AG08396 (cell line): ENCODE measurements at regions not wholly inside any gene's neighbourhood (a gene's known extent, or its start where the extent isn't known, plus 50 kb on each side); places are given as distances from the start of the nearest gene placed in this dataset.
"Not testable (repeated sequence)": the region's sequence is repeated elsewhere in the genome, so short reads cannot be mapped to it uniquely, and the experiment has no call there.

Experiments used
- DNase-seq: peaks from one replicate; pipeline ENCODE4 v3.0.0; 2012; ENCODE audit warnings: low spot score, mixed read lengths

- no peak for DNase-seq
Measured at GRCh38 chr2:8144131-8144631, 537.7 kb upstream of the ID2 start.

GRCh38 chr2:8144785-8145184, 537.1 kb upstream of the ID2 start:
- DNase-seq = peak; percentile 29

DNA sequence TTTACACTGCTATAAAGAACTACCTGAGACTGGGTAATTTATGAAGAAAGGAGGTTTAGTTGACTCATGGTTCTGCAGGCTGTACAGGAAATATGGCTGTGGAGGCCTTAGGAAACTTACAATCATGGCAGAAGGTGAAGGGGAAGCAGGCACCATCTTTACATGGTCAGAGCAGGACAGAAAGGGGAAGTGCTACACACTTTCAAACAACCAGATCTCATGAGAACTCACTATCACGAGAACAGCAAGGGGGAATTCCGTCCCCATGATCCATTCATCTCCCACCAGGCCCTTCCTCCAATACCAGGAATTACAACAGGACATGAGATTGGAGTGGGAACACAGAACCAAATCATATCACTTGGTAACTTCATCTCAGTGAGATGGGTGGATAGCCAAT, 536.5 kb upstream of the ID2 start:
- DNase-seq = not testable (repeated sequence)

DNA sequence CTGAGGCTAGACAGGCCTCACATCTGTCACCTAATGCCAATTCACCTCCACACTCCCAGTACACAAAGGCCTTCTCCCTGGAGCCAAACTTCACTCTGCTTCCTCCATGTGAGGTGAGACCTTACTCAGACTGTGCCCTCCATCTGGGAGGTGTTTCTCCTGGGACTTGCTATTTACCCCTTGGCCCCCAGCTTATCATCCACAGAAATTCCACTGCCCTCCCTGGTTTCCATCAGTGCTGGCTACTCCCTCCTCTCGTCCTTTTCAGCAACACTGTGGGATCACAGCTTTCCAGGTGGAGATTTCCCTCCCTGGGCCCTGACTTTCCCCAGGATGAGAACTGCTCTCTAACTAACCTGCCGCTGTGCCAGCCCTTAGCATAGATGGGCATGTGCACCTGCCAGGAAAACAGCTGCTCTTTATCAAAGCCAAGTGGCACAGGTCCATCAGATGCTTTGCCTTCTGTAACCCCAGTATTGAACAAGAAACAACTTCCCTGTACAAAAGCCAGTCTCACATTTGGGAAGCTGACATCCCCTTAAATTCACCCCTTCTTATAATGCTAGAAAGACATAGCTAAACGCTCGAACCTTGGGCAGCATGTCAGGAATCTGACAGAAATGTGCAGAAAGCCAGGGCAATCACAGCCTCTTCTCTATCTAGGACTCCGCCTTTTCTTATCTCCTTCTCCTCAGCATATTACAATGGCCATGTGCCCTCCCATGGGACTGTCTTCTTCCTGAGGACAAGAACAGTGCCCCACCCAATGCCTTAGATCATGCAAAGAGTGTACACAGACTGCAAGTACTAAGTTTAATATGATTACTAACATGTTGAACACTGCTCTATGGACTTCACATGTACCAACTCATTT, 535.5 kb upstream of the ID2 start:
- DNase-seq = no peak

- DNase-seq = peak; percentile 69
Measured at GRCh38 chr2:8148260-8149006, 533.4 kb upstream of the ID2 start.

DNA sequence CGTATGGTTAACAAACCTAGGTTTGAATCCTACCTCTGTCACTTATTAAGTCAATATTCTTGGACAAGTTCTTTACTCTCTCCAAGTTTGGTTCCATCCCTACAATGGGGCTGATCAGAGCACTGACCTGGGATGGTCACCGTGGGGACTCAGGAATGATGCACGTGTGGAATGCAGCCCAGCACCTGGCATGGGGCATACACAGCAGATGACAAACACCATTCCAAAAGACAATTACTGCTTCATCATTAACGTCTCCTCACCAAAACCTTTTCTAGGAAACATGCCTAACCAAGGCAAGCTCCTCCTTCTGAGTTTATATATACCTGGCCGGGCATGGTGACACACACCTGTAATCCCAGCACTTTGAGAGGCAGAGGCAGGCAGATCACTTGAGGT, 532.9 kb upstream of the ID2 start:
- DNase-seq = no peak

DNA sequence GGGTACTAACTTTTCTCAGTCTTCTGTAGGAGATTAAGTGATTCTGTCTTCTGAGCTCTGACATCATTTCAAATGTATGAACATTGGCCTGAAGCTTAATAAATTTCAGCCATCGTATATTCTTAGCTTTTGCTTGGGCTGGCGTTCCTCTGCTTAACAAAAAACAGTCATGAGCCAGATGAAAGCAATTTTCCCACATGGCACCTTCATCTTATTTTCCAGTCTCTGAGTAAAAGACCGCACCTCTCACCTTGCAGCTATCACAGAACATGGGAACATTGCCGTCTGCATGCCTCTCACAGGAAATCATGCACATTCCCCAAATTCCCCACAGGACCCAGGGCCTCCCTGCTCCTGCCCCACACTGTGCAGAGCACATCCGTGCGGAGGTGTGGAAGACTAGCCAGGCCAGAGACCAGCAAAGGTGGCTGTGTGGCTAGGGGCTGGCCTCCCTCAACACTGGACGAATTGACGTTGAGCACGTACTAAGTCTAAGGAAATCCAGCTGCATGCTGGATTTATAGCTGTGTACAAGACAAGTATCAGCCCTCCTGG, 531.8 kb upstream of the ID2 start:
- no peak for DNase-seq

- no peak for DNase-seq
Measured at GRCh38 chr2:8151888-8152287, 530.0 kb upstream of the ID2 start.

DNA sequence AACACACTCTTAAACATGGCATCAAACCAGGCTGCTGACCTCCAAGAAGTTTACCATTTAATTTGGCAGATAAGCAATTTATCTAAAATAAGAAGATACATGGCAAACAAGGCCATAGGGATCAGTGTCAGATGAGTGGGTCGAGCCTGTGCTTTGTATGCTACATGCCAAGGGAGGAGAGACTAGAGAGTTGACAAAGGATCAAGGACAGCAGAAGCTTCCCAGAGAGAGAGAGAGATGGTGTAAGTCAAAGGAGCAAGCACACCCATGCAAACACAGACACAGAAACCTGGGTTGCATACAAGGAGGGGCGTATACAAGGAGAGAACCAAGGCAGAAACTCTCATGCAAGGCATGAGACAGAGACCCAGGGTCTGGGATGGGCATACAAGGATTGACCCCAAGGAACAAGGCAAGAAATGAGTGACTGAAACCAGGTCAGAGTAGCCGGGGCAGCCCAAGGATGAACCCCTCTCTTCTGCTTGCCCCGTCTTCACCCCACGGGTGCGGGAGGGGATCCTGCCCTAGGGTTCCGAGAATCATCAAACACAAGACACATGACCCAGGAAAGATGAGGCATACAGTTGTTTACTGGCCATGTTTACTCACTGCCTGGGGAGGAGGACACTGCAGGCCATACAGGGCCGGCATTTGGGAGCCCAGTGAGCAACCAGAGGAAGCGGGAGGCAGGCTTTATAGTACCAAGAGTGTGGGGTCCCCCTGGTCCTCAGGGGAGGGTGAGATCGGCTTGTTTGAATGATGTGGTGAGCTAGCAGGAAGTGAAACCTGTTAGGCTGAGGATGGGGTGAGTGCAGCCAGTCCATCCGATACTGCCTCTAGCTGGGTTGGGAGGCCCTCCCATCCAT, 529.2 kb upstream of the ID2 start:
- no peak for DNase-seq

DNA sequence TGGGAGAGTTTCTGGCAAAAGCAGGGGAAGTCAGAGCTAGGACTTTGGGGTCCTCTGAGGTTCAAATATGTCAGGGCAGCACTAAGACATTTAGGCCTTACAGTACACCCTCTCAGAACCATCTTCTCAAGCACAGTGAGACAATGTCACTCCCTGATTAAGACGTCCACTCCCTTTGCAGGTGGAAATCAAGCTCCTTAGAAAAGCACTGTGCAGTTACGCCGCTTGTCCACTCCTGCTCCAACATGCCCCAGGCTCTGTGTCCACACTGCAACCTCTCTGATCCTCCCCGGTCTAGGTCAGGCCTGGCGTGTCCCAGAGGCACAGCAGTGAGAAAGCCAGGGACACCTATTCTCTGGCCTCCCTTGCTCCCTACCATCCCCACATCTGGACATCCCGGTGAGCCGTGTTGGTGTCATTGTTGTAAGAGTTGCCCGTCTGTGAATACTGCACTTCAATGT, 528.6 kb upstream of the ID2 start:
- no peak for DNase-seq

- no peak for DNase-seq
Measured at GRCh38 chr2:8154270-8154669, 527.6 kb upstream of the ID2 start.

DNA sequence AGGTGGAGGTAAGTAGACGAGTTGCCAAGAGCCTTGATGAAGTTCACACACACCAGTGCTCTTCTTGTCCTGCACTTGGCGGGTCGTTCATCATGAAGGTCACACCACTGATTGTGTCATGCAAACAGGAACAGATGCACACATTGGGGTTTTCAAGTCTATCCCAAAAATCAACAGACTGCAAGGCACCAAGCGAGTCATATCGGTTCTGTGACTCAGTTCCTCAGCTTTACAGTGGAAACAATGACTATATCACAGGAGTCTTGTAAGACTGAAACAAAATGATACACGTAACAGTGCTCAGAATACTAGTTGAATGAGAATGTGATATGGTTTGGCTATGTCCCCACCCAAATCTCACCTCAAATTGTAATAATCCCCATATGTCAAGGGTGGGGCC, 526.9 kb upstream of the ID2 start:
- peak; percentile 27 for DNase-seq

DNA sequence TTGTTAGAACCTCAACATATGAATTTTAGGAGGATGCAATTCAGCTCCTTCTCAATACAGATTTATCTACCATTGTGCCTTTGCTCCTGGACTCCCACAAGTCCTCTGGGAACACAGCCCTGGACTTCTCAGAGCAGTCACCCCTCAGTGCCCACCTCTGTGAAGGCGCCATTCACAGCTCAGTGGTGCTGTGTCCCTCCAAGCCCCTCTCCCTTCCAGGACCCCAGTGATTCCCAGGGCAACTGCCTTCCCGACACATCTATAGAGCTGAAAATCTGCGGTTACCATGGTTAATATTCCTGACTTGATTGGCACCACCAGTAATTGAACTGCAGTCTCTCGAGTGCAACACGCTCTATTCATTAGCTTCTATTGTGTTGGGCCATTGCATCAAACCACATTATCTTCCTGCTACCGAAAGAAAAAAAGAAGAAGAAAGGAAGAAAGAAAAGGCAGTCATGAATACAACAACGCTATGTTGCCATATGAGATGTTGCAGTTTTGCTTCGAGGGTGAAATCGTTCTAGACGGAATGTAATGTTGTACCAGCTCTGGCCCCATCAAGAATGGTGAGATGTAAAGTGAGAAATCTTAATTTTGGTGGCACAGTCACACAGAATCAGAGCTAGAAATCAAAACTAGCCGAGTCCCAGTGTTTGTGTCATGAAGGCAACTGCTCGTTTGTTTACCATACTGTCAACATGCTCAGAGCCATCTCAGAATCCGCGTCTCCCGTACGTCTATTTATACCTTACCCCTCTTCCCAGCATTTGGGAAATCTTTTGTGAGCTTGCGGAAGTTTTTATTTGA, 524.0 kb upstream of the ID2 start:
- no peak for DNase-seq

DNA sequence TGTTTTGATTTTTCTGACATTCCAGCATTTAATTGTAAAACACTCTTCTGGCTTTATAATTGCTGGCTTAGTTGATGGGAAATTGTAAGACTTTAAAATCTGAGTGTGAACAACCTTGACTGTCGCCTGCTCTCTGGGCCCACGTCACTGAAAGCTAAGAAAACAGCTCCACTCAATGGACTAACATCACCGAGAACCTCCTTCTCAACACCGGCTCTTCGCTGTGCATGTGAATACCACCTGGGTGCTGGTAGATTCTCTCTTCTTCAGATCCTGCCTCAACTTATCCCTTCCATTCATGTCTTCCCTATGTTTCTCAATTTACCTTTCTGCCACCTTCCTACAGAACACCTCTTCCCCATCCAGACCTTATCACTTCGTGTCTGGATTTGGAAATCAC, 523.1 kb upstream of the ID2 start:
- no peak for DNase-seq

GRCh38 chr2:8159211-8159965, 522.5 kb upstream of the ID2 start:
- no peak for DNase-seq

DNA sequence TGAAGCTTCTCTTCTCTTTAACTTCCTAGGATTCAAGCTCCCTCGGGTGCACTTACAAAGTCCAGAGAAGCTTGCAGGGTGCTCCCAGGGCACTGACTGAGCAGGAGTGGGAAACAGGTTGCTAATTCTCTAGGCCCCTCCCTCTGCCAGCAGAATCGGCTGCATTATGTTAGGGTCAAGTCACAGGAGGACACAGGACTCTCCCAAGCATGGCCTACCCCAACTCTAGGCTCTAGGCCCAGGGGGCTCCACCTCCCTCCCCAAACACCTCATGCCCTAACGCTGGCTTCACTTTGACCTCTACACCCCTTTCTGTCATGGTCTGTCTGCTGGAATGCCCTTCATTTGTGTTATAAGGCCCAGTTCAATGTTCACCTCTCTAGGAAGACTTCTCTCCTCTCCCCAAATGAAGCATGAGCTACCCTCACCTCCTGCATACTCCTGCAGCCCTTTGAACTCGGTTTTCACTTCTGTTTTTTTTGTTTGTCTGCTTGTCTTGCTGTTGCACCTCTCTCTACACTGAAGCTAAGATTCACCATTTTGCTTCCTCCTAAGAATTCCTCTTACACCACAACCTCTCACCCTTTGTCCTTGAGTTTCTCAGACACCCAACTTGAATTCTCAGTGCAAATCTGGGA, 521.8 kb upstream of the ID2 start:
- no peak for DNase-seq

GRCh38 chr2:8160959-8161358, 520.9 kb upstream of the ID2 start:
- no peak for DNase-seq

- no peak for DNase-seq
Measured at GRCh38 chr2:8162552-8162951, 519.3 kb upstream of the ID2 start.

- no peak for DNase-seq
Measured at GRCh38 chr2:8165550-8165949, 516.3 kb upstream of the ID2 start.
